Suprapubic skin (tissue), 3 donors: ENCODE measurements at regions not wholly inside any gene's neighbourhood (a gene's known extent, or its start where the extent isn't known, plus 50 kb on each side); places are given as distances from the start of the nearest gene placed in this dataset.

Experiments
- POLR2AphosphoS5 ChIP-seq, 3 donors: sonication (generic); formaldehyde crosslinking; IDR thresholded peaks; one replicate each; pipeline ENCODE4 v1.6.1; 2017; ENCODE audit warnings: antibody characterized with exemption in 3 of 3
- TF ChIP-seq, protein P1 (sequence below), 2 donors: fragments of 200-600 bp in 1 of 2; fragments of 450-650 bp in 1 of 2; sonication (generic) in 1 of 2; IDR thresholded peaks; one replicate each; pipeline ENCODE4 v1.5.1; 2016 to 2019; ENCODE audit warnings: antibody characterized with exemption in 2 of 2, mild to moderate bottlenecking in 1 of 2, moderate library complexity in 1 of 2

DNA sequence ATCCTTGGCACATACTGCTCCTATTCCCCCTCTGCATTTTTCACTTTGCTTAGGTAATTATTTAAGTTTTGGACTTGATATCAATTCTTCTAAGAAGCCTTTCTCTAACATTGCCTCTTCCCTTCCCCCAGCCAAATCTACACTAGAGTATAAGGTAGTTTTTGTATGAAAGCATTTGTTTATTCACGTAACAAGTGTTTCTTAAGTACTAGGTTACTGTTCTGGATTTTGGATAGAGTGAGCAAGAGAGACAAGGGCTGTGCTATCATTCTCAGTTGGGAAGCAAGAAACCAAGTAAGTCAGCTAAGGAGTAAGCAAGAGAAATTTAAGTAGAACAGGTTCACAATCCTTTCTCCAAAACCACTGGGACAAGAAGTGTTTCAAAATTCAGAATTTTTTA lies 55.9 kb upstream of the HHIP start:
- TF ChIP-seq, protein P1, sequence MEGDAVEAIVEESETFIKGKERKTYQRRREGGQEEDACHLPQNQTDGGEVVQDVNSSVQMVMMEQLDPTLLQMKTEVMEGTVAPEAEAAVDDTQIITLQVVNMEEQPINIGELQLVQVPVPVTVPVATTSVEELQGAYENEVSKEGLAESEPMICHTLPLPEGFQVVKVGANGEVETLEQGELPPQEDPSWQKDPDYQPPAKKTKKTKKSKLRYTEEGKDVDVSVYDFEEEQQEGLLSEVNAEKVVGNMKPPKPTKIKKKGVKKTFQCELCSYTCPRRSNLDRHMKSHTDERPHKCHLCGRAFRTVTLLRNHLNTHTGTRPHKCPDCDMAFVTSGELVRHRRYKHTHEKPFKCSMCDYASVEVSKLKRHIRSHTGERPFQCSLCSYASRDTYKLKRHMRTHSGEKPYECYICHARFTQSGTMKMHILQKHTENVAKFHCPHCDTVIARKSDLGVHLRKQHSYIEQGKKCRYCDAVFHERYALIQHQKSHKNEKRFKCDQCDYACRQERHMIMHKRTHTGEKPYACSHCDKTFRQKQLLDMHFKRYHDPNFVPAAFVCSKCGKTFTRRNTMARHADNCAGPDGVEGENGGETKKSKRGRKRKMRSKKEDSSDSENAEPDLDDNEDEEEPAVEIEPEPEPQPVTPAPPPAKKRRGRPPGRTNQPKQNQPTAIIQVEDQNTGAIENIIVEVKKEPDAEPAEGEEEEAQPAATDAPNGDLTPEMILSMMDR (IDR thresholded peaks at IDR 0.05) = no peak
- no peak for TF ChIP-seq POLR2AphosphoS5 (IDR thresholded peaks at IDR 0.05)
